Neural cell (in vitro differentiated cells): ENCODE measurements at regions not wholly inside any gene's neighbourhood (a gene's known extent, or its start where the extent isn't known, plus 50 kb on each side); places are given as distances from the start of the nearest gene placed in this dataset.

Experiments
- CTCF ChIP-seq: fragments of 450-650 bp; IDR thresholded peaks from 2 replicates; pipeline ENCODE4 v1.5.1; 2014; ENCODE audit warnings: antibody characterized with exemption, mild to moderate bottlenecking, moderate library complexity; ENCODE audit not compliant: poor library complexity, severe bottlenecking
- RAD21 ChIP-seq: fragments of 450-650 bp; conservative IDR thresholded peaks from 2 replicates; pipeline ENCODE4 v1.6.1; 2014; ENCODE audit warnings: antibody characterized with exemption, mild to moderate bottlenecking, moderate library complexity
- REST ChIP-seq: IDR thresholded peaks from 2 replicates; pipeline ENCODE4 v1.6.1; 2012; ENCODE audit warnings: borderline replicate concordance

- TF ChIP-seq RAD21 (no peak), CTCF (no peak), REST (no peak)
Measured at GRCh38 chr6:115811541-115811940, 249.2 kb downstream of the FRK start.
